ENCODE measurements at regions not wholly inside any gene's neighbourhood (a gene's known extent, or its start where the extent isn't known, plus 50 kb on each side); places are given as distances from the start of the nearest gene placed in this dataset.

- Histone ChIP-seq H3K36me3 (no peaks in the 10 kb centered on the region), H3K27ac (no peak overlapping the region), H3K9me3 (no peaks in the 10 kb centered on the region), H3K27me3 (replicated peaks; ENCODE audit: insufficient read depth) (no peaks in the 10 kb centered on the region), H3K4me1 (replicated peaks) (no peaks in the 10 kb centered on the region), H3K4me3 (no peak overlapping the region)
- no peak for TF ChIP-seq POLR2AphosphoS5 (IDR thresholded peaks at IDR 0.05)
- no peak for TF ChIP-seq CTCF (IDR thresholded peaks at IDR 0.05)
- no peak for TF ChIP-seq POLR2A (IDR thresholded peaks at IDR 0.05)
- intact Hi-C loops (cut with DNase I): no loop called here
- WGBS: 58% methylated on average over 5 of the region's 5 CpGs
- DNase-seq (ENCODE audit: low spot score): no peak
Measured at GRCh38 chr11:131036514-131036913, 120.2 kb upstream of the SNX19 start.

DNA sequence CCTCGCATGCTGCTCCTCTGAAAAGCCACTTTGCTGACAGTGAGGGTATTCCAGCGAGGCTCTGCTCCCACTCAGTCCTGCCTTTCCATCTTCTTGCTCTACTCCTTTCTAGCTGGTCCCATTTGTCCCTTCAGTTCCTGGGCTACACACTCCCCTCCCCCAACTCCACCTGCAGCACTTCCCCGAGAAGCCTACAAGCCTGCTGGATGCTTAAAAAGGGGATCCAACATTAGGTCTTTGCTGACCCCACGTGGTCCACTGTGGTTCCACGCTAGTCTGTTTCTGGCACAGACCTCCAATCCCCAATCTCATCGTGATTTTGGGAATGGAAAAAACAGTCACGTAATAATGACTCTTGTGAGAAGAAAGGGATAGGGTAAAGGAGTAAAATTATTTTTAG lies 121.6 kb upstream of the SNX19 start:
- Histone ChIP-seq H3K4me3 (no peak overlapping the region), H3K27ac (no peak overlapping the region), H3K4me1 (replicated peaks) (no peaks in the 10 kb centered on the region), H3K9me3 (no peaks in the 10 kb centered on the region), H3K27me3 (replicated peaks; ENCODE audit: insufficient read depth) (no peaks in the 10 kb centered on the region), H3K36me3 (no peaks in the 10 kb centered on the region)
- intact Hi-C loops (cut with DNase I): no loop called here
- TF ChIP-seq CTCF (IDR thresholded peaks at IDR 0.05) (no peak), POLR2A (IDR thresholded peaks at IDR 0.05) (no peak), POLR2AphosphoS5 (IDR thresholded peaks at IDR 0.05) (no peak)
- no peak for DNase-seq (ENCODE audit: low spot score)
- 63% methylated on average over 7 of the region's 7 CpGs for WGBS

DNA sequence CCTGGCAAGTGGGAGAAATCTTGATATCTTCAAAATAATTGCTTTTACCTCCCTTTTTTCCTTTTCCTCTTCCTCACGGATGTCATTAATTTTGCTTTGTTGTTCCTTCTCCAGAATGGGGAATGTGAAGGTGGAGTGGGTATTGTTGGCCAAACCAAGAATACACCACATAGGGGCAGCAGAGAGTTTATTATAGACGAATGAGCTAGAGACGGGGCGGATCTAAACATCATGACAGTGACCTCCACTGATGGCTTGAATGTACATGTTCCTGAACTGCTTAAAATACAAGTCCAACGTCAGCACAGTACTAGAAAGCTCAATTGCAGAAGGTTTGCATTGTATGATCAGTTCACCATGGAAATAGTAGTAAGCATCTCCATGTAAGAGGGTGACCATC lies 122.3 kb upstream of the SNX19 start:
- DNase-seq (ENCODE audit: low spot score): no peak
- Histone ChIP-seq H3K4me3 (no peak overlapping the region), H3K27ac (no peak overlapping the region), H3K27me3 (replicated peaks; ENCODE audit: insufficient read depth) (no peaks in the 10 kb centered on the region), H3K9me3 (no peaks in the 10 kb centered on the region), H3K36me3 (no peaks in the 10 kb centered on the region), H3K4me1 (replicated peaks) (no peaks in the 10 kb centered on the region)
- TF ChIP-seq POLR2AphosphoS5 (IDR thresholded peaks at IDR 0.05): no peak
- TF ChIP-seq POLR2A (IDR thresholded peaks at IDR 0.05): no peak
- TF ChIP-seq CTCF (IDR thresholded peaks at IDR 0.05): no peak
- 33% methylated on average over 5 of the region's 5 CpGs for WGBS
- intact Hi-C loops (cut with DNase I): no loop called here

- no peak overlapping the region for H3K27ac ChIP-seq
- H3K4me3 ChIP-seq: no peak overlapping the region
- intact Hi-C loops (cut with DNase I): no loop called here
- H3K9me3 ChIP-seq: no peaks in the 10 kb centered on the region
- DNase-seq (ENCODE audit: low spot score): no peak
- H3K36me3 ChIP-seq: no peaks in the 10 kb centered on the region
- H3K27me3 ChIP-seq (replicated peaks; ENCODE audit: insufficient read depth): no peaks in the 10 kb centered on the region
- TF ChIP-seq POLR2AphosphoS5 (IDR thresholded peaks at IDR 0.05) (no peak), CTCF (IDR thresholded peaks at IDR 0.05) (no peak), POLR2A (IDR thresholded peaks at IDR 0.05) (no peak)
- WGBS: 40% methylated on average over 5 of the region's 5 CpGs
- no peaks in the 10 kb centered on the region for H3K4me1 ChIP-seq (replicated peaks)
Measured at GRCh38 chr11:131041331-131042040, 125.2 kb upstream of the SNX19 start.

GRCh38 chr11:131042041-131042390 lies 125.7 kb upstream of the SNX19 start:
- H3K27ac ChIP-seq: no peak overlapping the region
- TF ChIP-seq CTCF (IDR thresholded peaks at IDR 0.05) (no peak), POLR2A (IDR thresholded peaks at IDR 0.05) (no peak), POLR2AphosphoS5 (IDR thresholded peaks at IDR 0.05) (no peak)
- no peaks in the 10 kb centered on the region for H3K36me3 ChIP-seq
- no peaks in the 10 kb centered on the region for H3K9me3 ChIP-seq
- intact Hi-C loops (cut with DNase I): no loop called here
- DNase-seq (ENCODE audit: low spot score): no peak
- H3K27me3 ChIP-seq (replicated peaks; ENCODE audit: insufficient read depth): no peaks in the 10 kb centered on the region
- no peak overlapping the region for H3K4me3 ChIP-seq
- no peaks in the 10 kb centered on the region for H3K4me1 ChIP-seq (replicated peaks)
- 45% methylated on average over 1 of the region's 1 CpG for WGBS

Data from prostate gland (tissue), 2 donors.